HEK293T (cell line): ENCODE measurements at regions not wholly inside any gene's neighbourhood (a gene's known extent, or its start where the extent isn't known, plus 50 kb on each side); places are given as distances from the start of the nearest gene placed in this dataset.

Experiments used
- CTCF ChIA-PET: fragments of 350-600 bp; formaldehyde crosslinking; extraction: SDS; loops from one replicate; lab custom pipeline; 2021; ENCODE audit warnings: antibody characterized with exemption, inconsistent platforms; lab: Yijun Ruan, JAX
- POLR2A ChIA-PET: fragments of 350-600 bp; formaldehyde crosslinking; extraction: SDS; loops from one replicate; lab custom pipeline; 2020; ENCODE audit warnings: antibody characterized with exemption, inconsistent platforms; lab: Yijun Ruan, JAX
- DNase-seq: peaks from one replicate; pipeline ENCODE4 v3.0.0; 2012; ENCODE audit warnings: mixed read lengths; ENCODE audit errors: extremely low spot score
- ARNT ChIP-seq: fragments of 450-650 bp; IDR thresholded peaks from 2 replicates; pipeline ENCODE4 v1.6.1; 2017; ENCODE audit warnings: mild to moderate bottlenecking
- BHLHE40 ChIP-seq: fragments of 450-650 bp; IDR thresholded peaks from 2 replicates; pipeline ENCODE4 v1.6.1; 2016; ENCODE audit warnings: mild to moderate bottlenecking, moderate library complexity, borderline replicate concordance
- CTBP1 ChIP-seq: fragments of 450-650 bp; IDR thresholded peaks from 2 replicates; pipeline ENCODE4 v1.6.1; 2016; ENCODE audit warnings: borderline replicate concordance
- ELF4 ChIP-seq: fragments of 450-650 bp; IDR thresholded peaks from 2 replicates; pipeline ENCODE4 v1.6.1; 2017; ENCODE audit warnings: antibody characterized with exemption
- FOXA1 ChIP-seq: fragments of 450-650 bp; IDR thresholded peaks from 2 replicates; pipeline ENCODE4 v1.6.1; 2016; ENCODE audit warnings: mild to moderate bottlenecking
- FOXK2 ChIP-seq: fragments of 450-650 bp; IDR thresholded peaks from 2 replicates; pipeline ENCODE4 v1.6.1; 2016; ENCODE audit warnings: mild to moderate bottlenecking
- FOXM1 ChIP-seq: fragments of 450-650 bp; IDR thresholded peaks from 2 replicates; pipeline ENCODE4 v1.6.1; 2017; ENCODE audit warnings: mild to moderate bottlenecking, borderline replicate concordance
- HDGF ChIP-seq: fragments of 450-650 bp; IDR thresholded peaks from 2 replicates; pipeline ENCODE4 v1.6.1; 2017; ENCODE audit warnings: antibody characterized with exemption, borderline replicate concordance
- L3MBTL2 ChIP-seq: fragments of 450-650 bp; conservative IDR thresholded peaks from 2 replicates; pipeline ENCODE4 v1.6.1; 2016; ENCODE audit warnings: mild to moderate bottlenecking
- LEF1 ChIP-seq: fragments of 450-650 bp; IDR thresholded peaks from 2 replicates; pipeline ENCODE4 v1.6.1; 2017; ENCODE audit warnings: mild to moderate bottlenecking, borderline replicate concordance
- NFRKB ChIP-seq: fragments of 450-650 bp; IDR thresholded peaks from 2 replicates; pipeline ENCODE4 v1.6.1; 2016; ENCODE audit warnings: mild to moderate bottlenecking, moderate library complexity
- SP1 ChIP-seq: fragments of 450-650 bp; IDR thresholded peaks from 2 replicates; pipeline ENCODE4 v1.6.1; 2017
- SUZ12 ChIP-seq: fragments of 450-650 bp; IDR thresholded peaks from 2 replicates; pipeline ENCODE4 v1.6.1; 2016; ENCODE audit warnings: mild to moderate bottlenecking
- TARDBP ChIP-seq: fragments of 450-650 bp; IDR thresholded peaks from 2 replicates; pipeline ENCODE4 v1.6.1; 2016
- ZNF384 ChIP-seq: fragments of 450-650 bp; IDR thresholded peaks from 2 replicates; pipeline ENCODE4 v1.6.1; 2016
- TF ChIP-seq, protein P1 (sequence below): fragments of 450-650 bp; IDR thresholded peaks from 2 replicates; pipeline ENCODE4 v1.6.1; 2016

DNA sequence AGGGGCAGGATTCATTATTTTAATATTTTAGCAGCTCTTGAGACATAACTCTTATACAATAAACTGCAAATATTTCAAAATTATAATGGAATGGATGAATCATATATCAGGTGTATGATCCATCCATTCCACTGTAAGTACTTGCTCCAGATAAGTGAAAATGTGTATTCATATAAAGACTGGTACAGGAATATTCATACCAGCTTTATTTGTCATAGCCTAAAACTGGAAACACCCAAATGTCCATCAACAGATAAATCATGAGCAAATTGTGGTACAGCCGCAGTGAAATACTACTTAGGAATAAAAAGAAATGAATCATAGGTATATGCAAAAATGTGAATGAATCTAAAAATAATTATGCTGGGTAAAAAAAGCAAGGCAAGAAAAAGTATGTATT is 263.6 kb upstream of the SYT10 start:
- ChIA-PET POLR2A (no interaction called here), CTCF (no interaction called here)
- no peak for DNase-seq
- TF ChIP-seq NFRKB (no peak), CTBP1 (no peak), SUZ12 (no peak), ELF4 (no peak), BHLHE40 (no peak), FOXM1 (no peak), TARDBP (no peak), ZNF384 (no peak), SP1 (no peak), FOXK2 (no peak), ARNT (no peak), HDGF (no peak)

DNA sequence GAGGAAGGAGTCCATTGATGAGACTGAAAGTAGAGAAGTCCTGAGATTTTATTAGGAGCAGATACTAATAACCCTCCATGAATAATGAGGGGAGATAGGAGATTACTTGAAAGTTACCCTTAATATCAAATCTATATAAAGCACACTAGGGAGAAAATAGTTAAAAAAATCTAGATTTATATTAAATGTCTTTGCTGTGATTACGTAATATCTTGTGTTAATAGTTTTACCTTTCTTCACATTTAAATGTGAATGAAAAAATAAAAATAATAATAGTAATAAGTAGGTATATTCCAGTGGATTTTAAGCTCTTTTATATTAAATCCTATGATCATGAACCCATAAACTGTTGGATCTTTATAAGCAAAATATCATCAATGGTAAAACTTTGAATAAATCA is 267.3 kb upstream of the SYT10 start:
- TF ChIP-seq FOXA1 (no peak), FOXM1 (no peak), SP1 (no peak), ELF4 (no peak), BHLHE40 (no peak), FOXK2 (no peak), CTBP1 (no peak), ZNF384 (no peak), ARNT (no peak), L3MBTL2 (no peak), TARDBP (no peak), LEF1 (no peak), HDGF (no peak), NFRKB (no peak), SUZ12 (no peak)
- TF ChIP-seq, protein P1, sequence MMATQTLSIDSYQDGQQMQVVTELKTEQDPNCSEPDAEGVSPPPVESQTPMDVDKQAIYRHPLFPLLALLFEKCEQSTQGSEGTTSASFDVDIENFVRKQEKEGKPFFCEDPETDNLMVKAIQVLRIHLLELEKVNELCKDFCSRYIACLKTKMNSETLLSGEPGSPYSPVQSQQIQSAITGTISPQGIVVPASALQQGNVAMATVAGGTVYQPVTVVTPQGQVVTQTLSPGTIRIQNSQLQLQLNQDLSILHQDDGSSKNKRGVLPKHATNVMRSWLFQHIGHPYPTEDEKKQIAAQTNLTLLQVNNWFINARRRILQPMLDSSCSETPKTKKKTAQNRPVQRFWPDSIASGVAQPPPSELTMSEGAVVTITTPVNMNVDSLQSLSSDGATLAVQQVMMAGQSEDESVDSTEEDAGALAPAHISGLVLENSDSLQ, result no peak
- DNase-seq, result no peak
- ChIA-PET POLR2A (no interaction called here), CTCF (no interaction called here)

DNA sequence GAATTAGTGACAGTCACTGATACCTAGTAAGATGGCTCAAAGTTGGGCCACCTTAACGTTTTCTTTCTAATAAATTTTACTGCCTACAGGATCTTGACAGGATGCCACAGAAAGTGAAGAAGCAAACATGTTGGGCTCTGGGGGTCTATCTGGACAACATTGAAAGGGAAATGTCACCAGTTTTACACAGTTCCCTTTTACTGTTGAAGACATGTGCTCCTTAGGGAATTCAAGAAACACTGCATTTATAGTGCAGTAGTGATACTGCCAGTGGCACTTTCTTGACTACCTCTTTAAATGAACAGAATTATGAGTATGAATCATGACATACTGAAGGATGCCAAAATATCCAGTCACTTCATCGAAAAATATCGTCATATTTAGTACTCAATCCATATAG is 269.3 kb upstream of the SYT10 start:
- ChIA-PET POLR2A (no interaction called here), CTCF (no interaction called here)
- DNase-seq, result no peak
- TF ChIP-seq, protein P1, result no peak
- TF ChIP-seq ELF4 (no peak), CTBP1 (no peak), ARNT (no peak), FOXK2 (no peak), LEF1 (no peak), TARDBP (no peak), SUZ12 (no peak), NFRKB (no peak), FOXA1 (no peak), BHLHE40 (no peak), ZNF384 (no peak), L3MBTL2 (no peak), HDGF (no peak), SP1 (no peak), FOXM1 (no peak)

DNA sequence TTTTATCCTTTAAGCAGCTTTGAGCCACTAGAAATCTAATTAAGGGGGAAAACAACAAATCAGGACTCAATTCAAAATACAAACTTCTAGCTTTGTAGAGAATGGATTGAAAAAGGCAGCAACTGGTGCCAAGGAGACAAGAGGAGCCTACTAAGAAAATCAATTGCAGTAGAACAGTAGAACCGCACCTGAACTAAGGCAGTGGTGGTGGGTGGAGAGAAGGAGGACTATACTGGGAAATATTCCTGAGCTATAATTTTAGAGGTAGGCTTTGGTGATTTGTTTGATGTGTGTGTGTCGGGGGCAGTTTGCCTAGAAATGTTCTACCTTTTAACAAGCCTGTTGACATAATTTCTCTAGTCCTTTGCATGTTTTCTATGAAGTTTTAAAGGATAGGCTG is 270.9 kb upstream of the SYT10 start:
- no peak for DNase-seq
- TF ChIP-seq FOXA1 (no peak), L3MBTL2 (no peak), TARDBP (no peak), FOXM1 (no peak), HDGF (no peak), ELF4 (no peak), NFRKB (no peak), ZNF384 (no peak), SUZ12 (no peak), SP1 (no peak), LEF1 (no peak), FOXK2 (no peak), BHLHE40 (no peak)
- TF ChIP-seq, protein P1, result no peak
- POLR2A ChIA-PET, result no interaction called here
- CTCF ChIA-PET, result no interaction called here

DNA sequence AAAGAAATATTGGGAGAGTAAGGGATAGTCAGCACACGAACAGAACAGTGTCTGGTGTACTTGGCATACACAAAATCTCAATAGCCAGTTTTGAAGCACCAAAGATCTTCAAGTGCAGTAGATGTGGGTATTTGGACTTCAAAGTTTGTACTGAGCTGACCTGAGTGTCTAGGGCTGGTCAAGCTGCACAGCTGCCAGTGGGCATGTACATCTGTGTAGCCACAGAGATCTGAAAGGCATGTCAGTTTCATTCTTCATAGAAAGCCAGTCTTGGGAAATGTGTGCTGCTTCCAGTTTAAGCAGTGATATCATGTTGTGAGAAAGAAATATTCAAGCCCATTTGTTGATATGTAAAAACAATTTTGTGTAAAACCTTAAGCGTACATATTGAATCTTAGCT is 279.0 kb upstream of the SYT10 start:
- POLR2A ChIA-PET, result no interaction called here
- TF ChIP-seq, protein P1, result no peak
- TF ChIP-seq SUZ12, result no peak
- TF ChIP-seq FOXA1, result no peak
- no peak for TF ChIP-seq SP1
- no peak for TF ChIP-seq BHLHE40
- TF ChIP-seq ZNF384, result no peak
- TF ChIP-seq LEF1, result no peak
- TF ChIP-seq HDGF, result no peak
- TF ChIP-seq ELF4, result no peak
- TF ChIP-seq NFRKB, result no peak
- no peak for TF ChIP-seq CTBP1
- no peak for TF ChIP-seq L3MBTL2
- no peak for TF ChIP-seq TARDBP
- CTCF ChIA-PET, result no interaction called here
- no peak for DNase-seq

DNA sequence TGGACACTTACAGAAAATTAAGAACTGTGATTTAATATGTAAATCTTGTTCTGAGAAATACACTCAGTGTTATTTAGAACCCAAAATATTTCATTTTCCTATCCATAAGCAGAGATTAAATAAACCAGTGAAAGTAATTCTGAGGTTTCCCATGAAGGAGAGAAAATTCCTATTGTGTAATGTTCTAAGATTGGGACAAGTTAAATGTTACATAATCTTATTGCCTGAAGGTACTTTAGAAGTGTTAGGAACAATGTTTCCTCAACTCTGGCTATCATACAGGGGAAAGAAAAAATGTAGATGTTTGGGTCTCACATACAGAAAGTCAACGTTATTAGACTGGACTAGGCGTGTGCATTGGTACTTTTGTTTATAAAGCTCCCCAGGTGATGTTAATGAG is 281.9 kb upstream of the SYT10 start:
- no peak for DNase-seq
- TF ChIP-seq ELF4 (no peak), ZNF384 (no peak), NFRKB (no peak), HDGF (no peak), FOXA1 (no peak), SUZ12 (no peak), L3MBTL2 (no peak), BHLHE40 (no peak)
- POLR2A ChIA-PET, result no interaction called here
- CTCF ChIA-PET, result no interaction called here
